Mucosa of rectum (tissue), 2 donors: ENCODE measurements at regions not wholly inside any gene's neighbourhood (a gene's known extent, or its start where the extent isn't known, plus 50 kb on each side); places are given as distances from the start of the nearest gene placed in this dataset.

Experiments
- H3K27ac ChIP-seq, 2 donors: one replicate each; pipeline ENCODE4 v1.7.0; 2013; ENCODE audit warnings: inconsistent platforms in 2 of 2, low read depth in 2 of 2, low read length in 2 of 2
- H3K27me3 ChIP-seq, 2 donors: one replicate each; pipeline ENCODE4 v1.7.0; 2013; ENCODE audit warnings: low read length in 2 of 2; ENCODE audit not compliant: control insufficient read depth in 2 of 2, insufficient read depth in 2 of 2
- H3K36me3 ChIP-seq, 2 donors: one replicate each; pipeline ENCODE4 v1.7.0; 2013; ENCODE audit warnings: low read length in 2 of 2; ENCODE audit not compliant: control insufficient read depth in 2 of 2, insufficient read depth in 2 of 2
- H3K4me1 ChIP-seq, 2 donors: one replicate each; pipeline ENCODE4 v1.7.0; 2013; ENCODE audit warnings: low read length in 2 of 2, mild to moderate bottlenecking in 1 of 2; ENCODE audit not compliant: control insufficient read depth in 2 of 2, insufficient read depth in 2 of 2
- H3K4me3 ChIP-seq, 2 donors: one replicate each; pipeline ENCODE4 v1.7.0; 2013; ENCODE audit warnings: low read length in 2 of 2
- H3K9ac ChIP-seq, 2 donors: one replicate each; pipeline ENCODE4 v1.7.0; 2013; ENCODE audit warnings: low read length in 2 of 2, low read depth in 1 of 2, mild to moderate bottlenecking in 1 of 2
- H3K9me3 ChIP-seq, 2 donors: one replicate each; pipeline ENCODE4 v1.7.0; 2013; ENCODE audit warnings: low read length in 2 of 2; ENCODE audit not compliant: control insufficient read depth in 2 of 2
- donor health status: healthy.
- donor health status: Normal muscosa, but diverticular disease.

DNA sequence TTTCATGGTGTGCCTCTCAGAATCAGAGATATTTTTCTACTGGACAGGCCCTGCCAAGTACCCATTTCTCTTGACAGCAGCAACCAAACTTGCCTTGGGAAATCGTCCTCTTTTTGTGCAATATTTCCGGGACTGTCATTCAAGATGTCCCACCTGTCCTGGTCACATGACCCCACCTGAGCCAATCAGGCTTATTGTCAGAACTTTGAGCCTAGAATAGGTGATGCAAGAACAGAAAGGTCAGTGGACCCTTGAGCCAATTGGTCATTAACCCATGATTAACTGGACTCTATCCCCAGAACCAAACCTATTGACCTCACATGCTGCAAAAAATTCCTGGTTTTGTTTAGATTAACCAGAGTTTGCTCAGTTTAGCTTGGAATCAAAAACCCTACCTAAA is 108.3 kb upstream of the TOP1 start:
- Histone ChIP-seq H3K9ac (no peak overlapping the region), H3K4me3 (no peak overlapping the region), H3K36me3 (no peaks in the 10 kb centered on the region), H3K9me3 (no peaks in the 10 kb centered on the region), H3K27ac (no peak overlapping the region), H3K27me3 (no peaks in the 10 kb centered on the region), H3K4me1 (no peaks in the 10 kb centered on the region)

DNA sequence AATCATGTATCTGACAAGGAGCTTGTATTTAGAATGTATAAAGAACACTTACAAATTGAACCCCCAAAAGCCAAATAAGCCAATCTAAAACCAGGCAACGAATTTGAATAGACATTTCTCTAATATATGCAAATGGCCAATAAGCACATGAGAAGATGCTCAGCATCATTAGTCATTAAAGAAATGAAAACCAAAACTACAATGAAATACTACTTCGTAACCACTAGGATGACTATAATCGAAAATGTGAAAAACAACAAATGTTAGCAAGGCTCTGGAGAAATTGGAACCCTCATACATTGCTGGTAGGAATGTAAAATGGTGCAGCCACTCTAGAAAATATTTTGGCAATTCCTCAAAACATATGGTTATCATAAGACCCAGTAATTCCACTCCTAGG is 105.8 kb upstream of the TOP1 start:
- no peaks in the 10 kb centered on the region for H3K36me3 ChIP-seq
- no peak overlapping the region for H3K4me3 ChIP-seq
- no peaks in the 10 kb centered on the region for H3K9me3 ChIP-seq
- H3K9ac ChIP-seq, result no peak overlapping the region
- no peaks in the 10 kb centered on the region for H3K27me3 ChIP-seq
- no peaks in the 10 kb centered on the region for H3K4me1 ChIP-seq
- H3K27ac ChIP-seq, result no peak overlapping the region

DNA sequence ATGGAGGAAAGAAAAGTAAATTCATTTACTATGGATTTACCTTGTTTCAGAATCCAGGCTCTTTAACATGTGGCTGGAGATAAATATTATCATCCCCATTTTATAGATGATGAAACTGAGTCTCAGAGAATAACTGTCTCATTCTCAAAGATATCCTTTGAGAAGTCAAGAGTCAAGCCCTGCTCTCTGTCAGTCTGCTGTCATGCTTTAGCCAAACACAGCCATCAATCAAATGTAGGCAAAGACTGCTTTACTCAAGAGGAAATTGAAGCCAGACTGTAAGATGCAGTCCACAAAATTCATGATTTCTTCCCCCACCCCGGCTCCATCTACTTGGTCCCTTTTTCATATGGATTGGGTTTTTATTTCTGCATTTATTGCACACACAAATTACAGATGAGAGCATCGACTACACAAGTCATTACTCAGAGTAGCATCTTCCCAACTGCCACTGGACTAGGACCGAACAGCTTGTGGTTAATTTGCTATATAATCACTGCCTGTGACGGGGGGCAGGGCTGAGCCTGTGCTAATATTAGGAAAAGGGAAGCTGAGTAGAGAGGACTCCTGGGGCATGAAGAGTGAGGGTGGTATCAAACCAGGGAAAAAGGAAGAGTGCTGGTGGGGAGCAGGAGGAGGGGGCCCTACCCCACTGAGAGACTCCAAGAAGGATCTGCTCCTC is 102.7 kb upstream of the TOP1 start:
- Histone ChIP-seq H3K27ac (no peak overlapping the region), H3K9me3 (no peaks in the 10 kb centered on the region), H3K36me3 (no peaks in the 10 kb centered on the region), H3K4me1 (no peaks in the 10 kb centered on the region), H3K27me3 (no peaks in the 10 kb centered on the region), H3K4me3 (no peak overlapping the region), H3K9ac (no peak overlapping the region)

DNA sequence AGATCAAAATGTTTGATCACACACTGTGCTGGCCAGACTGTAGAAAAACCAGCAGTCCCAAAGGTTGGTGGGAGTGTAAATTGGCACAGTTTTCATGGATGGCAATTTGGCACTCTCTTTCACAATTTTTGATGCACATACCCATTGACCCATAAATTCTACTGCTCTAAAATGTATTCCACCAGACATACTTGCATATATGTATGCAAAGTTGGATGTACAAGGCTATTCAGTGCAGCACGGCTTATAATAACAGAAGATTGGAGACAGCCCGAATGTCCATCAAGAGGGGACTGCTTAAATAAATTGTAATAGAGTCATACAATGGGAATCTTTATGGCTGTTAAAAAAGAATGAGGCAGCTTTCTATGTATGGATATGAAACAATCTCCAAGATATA is 101.7 kb upstream of the TOP1 start:
- H3K27ac ChIP-seq, result no peak overlapping the region
- H3K4me1 ChIP-seq, result no peaks in the 10 kb centered on the region
- H3K36me3 ChIP-seq, result no peaks in the 10 kb centered on the region
- no peaks in the 10 kb centered on the region for H3K9me3 ChIP-seq
- no peak overlapping the region for H3K9ac ChIP-seq
- no peak overlapping the region for H3K4me3 ChIP-seq
- H3K27me3 ChIP-seq, result no peaks in the 10 kb centered on the region

DNA sequence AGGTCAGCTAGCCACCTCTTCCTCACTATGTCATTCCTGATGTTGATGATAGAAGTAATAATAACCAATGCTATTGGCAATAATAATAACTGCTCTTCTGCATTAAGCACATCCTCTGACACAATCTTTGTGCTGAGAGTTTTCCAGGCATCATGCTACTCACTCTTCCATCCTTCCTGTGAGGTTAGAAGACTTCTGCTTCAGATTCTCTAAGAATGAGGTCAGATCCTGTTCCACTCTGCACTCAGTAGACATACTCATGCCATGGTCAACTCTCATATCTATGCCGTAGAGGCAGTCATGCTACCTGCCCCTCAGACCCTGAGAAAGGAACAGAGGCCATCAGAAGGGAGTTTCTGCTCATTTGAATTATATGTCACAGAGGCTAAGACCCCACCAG is 98.1 kb upstream of the TOP1 start:
- Histone ChIP-seq H3K9me3 (no peaks in the 10 kb centered on the region), H3K27me3 (no peaks in the 10 kb centered on the region), H3K4me3 (no peak overlapping the region), H3K9ac (no peak overlapping the region), H3K4me1 (no peaks in the 10 kb centered on the region), H3K36me3 (no peaks in the 10 kb centered on the region), H3K27ac (no peak overlapping the region)

DNA sequence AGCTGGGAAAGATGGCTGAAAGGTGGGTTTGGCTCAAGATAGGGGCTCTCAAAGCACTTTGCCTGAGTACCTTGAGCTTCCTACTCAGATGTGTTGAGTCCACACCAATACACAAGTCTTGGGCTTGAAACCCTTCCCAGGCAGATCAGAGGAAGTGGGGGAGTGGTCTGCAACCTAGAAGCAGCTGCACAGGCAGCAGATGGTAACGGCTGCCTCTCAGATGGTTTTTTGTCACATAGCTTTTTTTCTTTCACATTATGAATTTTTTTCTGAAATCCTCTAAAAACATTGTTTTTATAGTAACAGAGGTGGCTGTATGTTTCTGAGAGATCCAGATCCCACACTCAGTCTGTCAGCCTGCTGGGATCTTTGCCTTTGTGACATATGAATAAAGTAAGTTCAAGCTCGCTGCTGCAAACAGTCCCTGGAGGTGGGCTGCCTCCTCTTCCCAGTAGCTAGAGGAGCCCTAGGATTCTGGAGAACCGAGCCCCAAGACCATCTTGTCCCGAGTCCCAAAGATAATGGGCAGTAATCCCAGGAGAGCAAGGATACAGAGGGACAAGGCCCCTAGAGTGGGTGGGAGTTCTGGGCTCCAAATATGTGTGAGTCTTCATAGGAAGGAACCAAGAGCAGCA is 97.1 kb upstream of the TOP1 start:
- Histone ChIP-seq H3K27ac (no peak overlapping the region), H3K9ac (no peak overlapping the region), H3K36me3 (no peaks in the 10 kb centered on the region), H3K4me3 (no peak overlapping the region), H3K9me3 (no peaks in the 10 kb centered on the region), H3K4me1 (no peaks in the 10 kb centered on the region), H3K27me3 (no peaks in the 10 kb centered on the region)

DNA sequence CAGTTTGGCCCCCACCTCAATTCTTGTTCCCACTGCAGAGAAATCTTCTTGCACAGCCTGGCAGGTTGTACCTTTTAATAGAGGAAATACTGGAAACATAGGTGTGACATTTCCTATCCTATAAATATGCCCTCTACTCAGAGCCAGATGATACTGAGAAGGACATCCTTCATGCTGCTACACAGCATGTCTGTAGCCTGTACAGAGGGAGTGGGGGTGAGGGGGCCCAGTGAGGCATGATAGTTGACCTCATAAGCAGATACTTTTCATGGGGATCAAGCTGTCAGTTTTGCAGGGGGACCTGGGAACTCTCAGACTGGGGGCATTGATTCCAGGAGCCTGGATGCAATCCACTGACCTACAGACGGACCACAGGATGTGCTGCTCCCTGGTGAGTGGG is 96.2 kb upstream of the TOP1 start:
- H3K9ac ChIP-seq, result no peak overlapping the region

DNA sequence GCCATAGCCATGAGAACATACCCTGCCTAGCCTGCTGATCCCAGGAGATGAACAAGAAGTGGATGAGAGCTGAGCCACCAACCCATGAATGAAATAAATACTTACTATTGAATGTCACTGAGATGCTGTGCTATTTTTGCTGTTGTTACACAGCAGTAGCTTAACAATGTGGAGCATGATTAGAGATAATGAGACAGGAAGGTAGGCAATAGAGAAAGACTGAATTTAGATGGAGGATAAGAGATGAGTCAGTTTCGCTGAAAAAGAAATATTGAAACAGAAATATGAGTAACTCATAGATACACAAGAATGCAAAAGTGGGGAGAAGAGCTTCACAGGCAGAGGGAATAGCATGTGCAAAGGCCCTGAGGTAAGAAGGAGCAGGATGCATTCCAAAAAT is 94.9 kb upstream of the TOP1 start:
- no peaks in the 10 kb centered on the region for H3K27me3 ChIP-seq
- no peak overlapping the region for H3K4me3 ChIP-seq
- no peaks in the 10 kb centered on the region for H3K4me1 ChIP-seq
- H3K9ac ChIP-seq, result no peak overlapping the region
- H3K9me3 ChIP-seq, result no peaks in the 10 kb centered on the region
- no peak overlapping the region for H3K27ac ChIP-seq
- H3K36me3 ChIP-seq, result no peaks in the 10 kb centered on the region

More for the DNA sequence above, 96.2 kb upstream of the TOP1 start:
- no peak overlapping the region for H3K4me3 ChIP-seq
- H3K36me3 ChIP-seq, result no peaks in the 10 kb centered on the region
- no peak overlapping the region for H3K27ac ChIP-seq
- H3K27me3 ChIP-seq, result no peaks in the 10 kb centered on the region
- no peaks in the 10 kb centered on the region for H3K9me3 ChIP-seq
- no peaks in the 10 kb centered on the region for H3K4me1 ChIP-seq

DNA sequence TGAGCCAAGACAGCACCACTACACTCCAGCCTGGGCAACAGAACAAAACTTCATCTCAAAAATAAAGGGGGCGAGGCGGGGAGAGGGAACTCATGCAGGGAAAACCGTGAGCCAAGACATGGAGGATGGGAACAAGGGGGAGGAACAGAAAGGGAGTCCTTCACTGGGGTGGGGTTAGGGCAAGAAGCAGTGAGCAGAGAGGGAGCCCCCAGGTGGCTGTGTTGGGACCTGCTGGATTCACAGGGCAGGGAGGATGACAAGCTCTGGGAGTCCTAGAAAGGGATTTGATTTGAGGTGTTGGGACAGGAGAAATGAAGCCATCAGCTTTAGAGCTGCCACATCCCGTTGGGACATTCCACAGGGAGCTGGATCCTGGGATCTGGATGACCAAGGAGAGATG is 90.6 kb upstream of the TOP1 start:
- Histone ChIP-seq H3K9me3 (no peaks in the 10 kb centered on the region), H3K4me3 (no peak overlapping the region), H3K27me3 (no peaks in the 10 kb centered on the region), H3K9ac (no peak overlapping the region), H3K36me3 (no peaks in the 10 kb centered on the region), H3K27ac (no peak overlapping the region), H3K4me1 (no peaks in the 10 kb centered on the region)

DNA sequence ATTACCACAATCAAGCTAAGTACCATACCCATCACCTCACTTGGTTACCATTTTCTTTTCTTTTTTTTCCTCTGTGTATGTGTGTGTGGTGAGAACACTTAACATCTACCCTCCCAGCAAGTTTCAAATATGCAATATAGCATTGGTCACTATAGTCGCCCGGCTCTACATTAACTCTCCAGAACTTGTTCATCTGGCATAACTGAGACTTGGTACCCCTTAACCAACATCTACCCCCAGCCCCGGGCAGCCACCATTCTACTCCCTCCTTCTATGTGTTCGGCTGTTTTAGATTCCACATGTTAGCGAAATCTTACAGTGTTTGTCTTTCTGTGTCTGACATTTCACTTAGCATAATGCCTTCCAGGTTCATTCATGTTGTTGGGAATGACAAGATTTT is 89.0 kb upstream of the TOP1 start:
- Histone ChIP-seq H3K36me3 (no peaks in the 10 kb centered on the region), H3K4me1 (no peaks in the 10 kb centered on the region), H3K4me3 (no peak overlapping the region), H3K9ac (no peak overlapping the region), H3K27me3 (no peaks in the 10 kb centered on the region), H3K27ac (no peak overlapping the region), H3K9me3 (no peaks in the 10 kb centered on the region)
